ENCODE measurements at regions not wholly inside any gene's neighbourhood (a gene's known extent, or its start where the extent isn't known, plus 50 kb on each side); places are given as distances from the start of the nearest gene placed in this dataset.

DNA sequence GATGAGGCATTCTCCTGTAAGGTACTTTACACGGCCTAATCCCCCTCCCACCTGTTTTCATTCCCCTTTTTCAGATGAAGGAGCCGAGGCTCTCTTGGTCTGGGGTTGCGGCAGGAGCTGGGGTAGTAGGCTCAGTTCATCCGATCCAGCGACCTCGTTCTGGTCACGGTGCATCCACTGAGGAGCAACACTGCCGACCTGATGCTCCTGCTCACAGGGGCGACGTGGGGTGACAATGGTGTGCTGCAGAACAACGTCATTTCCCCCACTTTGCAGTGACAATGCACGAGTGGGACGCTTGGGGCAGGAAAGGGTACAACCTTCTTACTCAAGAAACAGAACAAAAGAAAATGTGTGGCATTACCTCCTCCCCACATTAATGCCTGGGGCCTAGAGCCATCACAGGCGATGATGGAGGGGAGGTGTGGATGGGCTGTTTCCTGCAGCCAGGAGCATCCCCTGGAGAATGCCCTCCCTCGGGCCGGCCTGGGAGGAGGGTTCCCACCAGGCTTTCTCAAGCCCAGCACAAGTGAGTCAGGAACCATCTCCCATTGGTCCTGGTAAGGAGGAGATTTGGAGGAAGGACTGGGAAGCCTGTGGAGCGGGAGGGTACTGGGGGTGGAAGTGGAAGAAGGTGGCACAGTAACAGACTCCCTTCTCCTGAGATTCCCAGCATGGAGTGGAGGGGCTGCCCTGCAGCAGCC is 125.6 kb downstream of the SPATA19 start:
- TF ChIP-seq POLR2AphosphoS5 (IDR thresholded peaks at IDR 0.05; ENCODE audit: low read depth, low read length) = no peak
- no peak for TF ChIP-seq POLR2A (IDR thresholded peaks at IDR 0.05; ENCODE audit: low read depth, low read length)
- no peak for TF ChIP-seq TAF1 (IDR thresholded peaks at IDR 0.05; ENCODE audit: borderline replicate concordance, low read depth, low read length)
- FAIRE-seq = no peak

DNA sequence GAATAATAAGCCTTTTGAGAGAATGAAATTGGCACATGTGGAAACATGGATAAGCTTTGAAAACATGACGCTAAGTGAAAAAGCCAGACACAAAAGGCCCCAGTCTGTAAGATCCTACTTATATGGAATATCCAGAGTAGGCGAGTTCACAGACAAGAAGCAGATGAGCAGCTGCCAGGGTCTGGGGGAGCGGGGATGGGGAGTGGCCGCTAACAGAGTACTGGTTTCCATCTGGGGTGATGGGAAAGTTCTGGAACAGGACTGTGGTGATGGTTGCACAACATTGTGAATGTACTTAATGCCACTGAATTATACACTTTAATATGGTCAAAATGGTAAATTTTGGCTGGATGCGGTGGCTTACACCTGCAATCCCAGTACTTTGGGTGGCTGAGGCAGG is 126.5 kb downstream of the SPATA19 start:
- TF ChIP-seq POLR2A (IDR thresholded peaks at IDR 0.05; ENCODE audit: low read depth, low read length) (no peak), POLR2AphosphoS5 (IDR thresholded peaks at IDR 0.05; ENCODE audit: low read depth, low read length) (no peak), TAF1 (IDR thresholded peaks at IDR 0.05; ENCODE audit: borderline replicate concordance, low read depth, low read length) (no peak)
- FAIRE-seq (no peak), DNase-seq (ENCODE audit: insufficient read length) (no peak)

More for the DNA sequence above, 125.6 kb downstream of the SPATA19 start:
- no peak for DNase-seq (ENCODE audit: insufficient read length)

DNA sequence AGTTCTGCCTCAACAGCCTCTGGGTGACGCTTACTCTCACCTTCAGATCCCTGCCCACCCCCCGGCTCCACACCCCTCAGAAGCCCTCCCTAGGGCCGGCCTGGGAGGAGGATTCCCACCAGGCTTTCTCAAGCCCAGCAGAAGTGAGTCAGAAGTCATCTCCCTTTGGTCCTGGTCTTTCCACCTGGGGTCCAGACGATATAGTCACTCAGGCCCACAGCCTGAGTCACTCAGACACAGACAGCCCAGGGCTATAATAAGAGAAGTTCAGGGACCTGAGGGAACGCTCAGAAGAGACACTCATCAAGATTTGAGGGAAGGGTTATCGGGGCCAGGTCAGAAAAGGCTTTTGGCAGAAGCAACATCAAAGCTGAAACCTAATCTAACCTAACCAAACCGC is 127.1 kb downstream of the SPATA19 start:
- DNase-seq (ENCODE audit: insufficient read length) (no peak), FAIRE-seq (no peak)
- TF ChIP-seq POLR2AphosphoS5 (IDR thresholded peaks at IDR 0.05; ENCODE audit: low read depth, low read length) = no peak
- no peak for TF ChIP-seq POLR2A (IDR thresholded peaks at IDR 0.05; ENCODE audit: low read depth, low read length)
- TF ChIP-seq TAF1 (IDR thresholded peaks at IDR 0.05; ENCODE audit: borderline replicate concordance, low read depth, low read length) = no peak

DNA sequence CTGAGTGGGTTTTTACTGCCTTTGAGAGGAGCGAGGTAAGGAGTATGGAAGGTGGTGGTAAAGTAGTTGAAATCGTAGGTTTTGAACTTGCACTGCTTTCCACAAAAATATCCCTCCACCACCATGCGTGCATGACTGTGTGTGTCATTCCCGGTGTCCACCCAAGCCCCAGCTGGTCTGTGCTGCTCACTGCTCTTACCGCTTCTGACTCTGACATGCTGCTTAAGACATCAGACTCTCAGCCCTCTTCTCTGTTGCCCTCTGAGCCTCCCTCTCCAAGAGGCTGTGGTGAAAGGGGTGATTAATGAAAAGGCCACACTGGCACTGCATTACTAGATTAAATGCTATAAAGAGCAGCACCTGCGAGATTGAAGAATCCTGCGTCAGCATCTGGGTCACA is 128.7 kb downstream of the SPATA19 start:
- TF ChIP-seq TAF1 (IDR thresholded peaks at IDR 0.05; ENCODE audit: borderline replicate concordance, low read depth, low read length) = no peak
- TF ChIP-seq POLR2AphosphoS5 (IDR thresholded peaks at IDR 0.05; ENCODE audit: low read depth, low read length) = no peak
- no peak for TF ChIP-seq POLR2A (IDR thresholded peaks at IDR 0.05; ENCODE audit: low read depth, low read length)
- DNase-seq (ENCODE audit: insufficient read length) (no peak), FAIRE-seq (no peak)

DNA sequence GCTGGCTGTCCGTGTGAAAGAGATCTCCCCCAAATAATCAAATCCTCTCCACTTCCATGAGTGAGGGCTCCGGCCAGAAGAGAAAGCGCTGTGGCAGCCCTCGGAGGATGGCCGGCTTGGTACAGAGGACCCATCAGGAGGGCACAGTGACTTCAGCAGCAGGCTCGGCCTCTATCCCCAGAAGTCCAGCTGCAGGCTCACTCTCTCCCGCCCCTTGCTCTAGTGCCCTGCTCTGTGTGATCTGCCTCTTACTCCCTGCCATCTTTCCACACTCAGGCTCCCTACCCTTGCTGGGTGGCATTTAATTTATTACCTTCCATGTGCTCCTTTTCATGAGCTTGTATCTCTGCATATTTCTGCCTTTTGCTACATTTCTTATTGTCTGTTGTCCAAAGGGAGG is 129.7 kb downstream of the SPATA19 start:
- no peak for DNase-seq (ENCODE audit: insufficient read length)
- no peak for TF ChIP-seq POLR2A (IDR thresholded peaks at IDR 0.05; ENCODE audit: low read depth, low read length)
- no peak for TF ChIP-seq TAF1 (IDR thresholded peaks at IDR 0.05; ENCODE audit: borderline replicate concordance, low read depth, low read length)
- no peak for TF ChIP-seq POLR2AphosphoS5 (IDR thresholded peaks at IDR 0.05; ENCODE audit: low read depth, low read length)
- FAIRE-seq = no peak

DNA sequence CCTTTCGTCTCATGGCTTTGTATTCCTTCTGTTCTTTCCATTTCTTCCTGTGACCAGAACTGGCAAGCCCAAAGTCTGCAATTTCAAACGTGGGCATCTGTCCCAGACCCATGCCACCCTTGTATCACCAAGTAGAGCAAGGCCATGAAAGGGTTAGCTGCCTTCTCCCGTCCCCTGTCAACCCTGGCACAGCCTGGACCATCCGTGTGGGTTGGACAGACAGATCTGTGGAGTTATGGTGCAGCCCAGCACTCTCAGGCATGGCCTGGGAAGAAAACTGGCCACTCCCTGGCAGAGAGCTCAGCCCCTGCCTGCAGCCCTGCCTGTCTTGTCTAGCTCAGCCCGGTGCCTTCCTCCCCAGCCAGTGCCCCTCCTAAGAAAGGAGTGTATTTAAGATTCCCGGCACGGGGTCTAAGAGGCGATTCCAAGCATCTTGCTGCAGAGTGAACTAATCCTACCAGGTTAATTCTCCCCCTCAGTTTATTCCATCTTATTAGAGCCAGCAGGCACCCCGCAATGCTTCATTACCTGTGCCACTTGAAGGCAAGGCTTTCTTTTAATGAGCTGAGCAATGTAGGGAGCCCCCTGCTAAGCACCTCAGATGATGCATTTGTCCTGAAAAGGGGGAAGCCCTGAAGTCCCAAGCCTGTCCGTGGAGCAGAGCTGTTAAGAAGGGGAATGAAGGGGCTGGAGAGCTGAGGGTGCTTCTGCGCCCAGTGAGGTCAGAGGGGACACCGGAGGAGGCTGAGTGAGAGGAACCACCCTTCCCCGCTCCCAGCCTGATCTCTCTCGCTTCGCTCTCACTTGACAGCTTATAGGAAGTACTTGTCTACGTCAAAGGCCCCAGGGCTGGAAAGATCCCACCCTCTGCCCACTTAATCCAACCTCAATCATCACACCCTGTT is 130.6 kb downstream of the SPATA19 start:
- TF ChIP-seq POLR2A (IDR thresholded peaks at IDR 0.05; ENCODE audit: low read depth, low read length) = no peak
- TF ChIP-seq POLR2AphosphoS5 (IDR thresholded peaks at IDR 0.05; ENCODE audit: low read depth, low read length) = no peak

DNA sequence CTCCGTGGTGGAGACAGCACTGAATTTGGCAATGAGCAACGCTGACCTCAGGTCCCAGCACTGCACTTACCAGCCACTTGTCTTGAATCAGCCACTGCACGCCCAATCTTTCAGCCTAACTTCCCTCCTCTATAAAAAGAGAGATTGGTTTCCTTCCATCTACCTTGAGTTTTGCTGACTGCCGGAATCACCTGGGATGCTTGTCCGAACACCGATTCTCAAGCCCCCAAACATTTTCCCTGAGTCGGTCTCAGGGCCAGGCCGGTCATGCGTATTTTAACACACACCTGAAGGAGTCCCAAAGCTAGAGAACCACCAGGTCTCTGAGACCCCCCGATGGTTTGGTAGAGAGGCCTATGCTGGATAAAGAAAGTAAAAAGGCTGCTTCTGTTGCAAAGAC is 131.5 kb downstream of the SPATA19 start:
- no peak for TF ChIP-seq POLR2AphosphoS5 (IDR thresholded peaks at IDR 0.05; ENCODE audit: low read depth, low read length)
- TF ChIP-seq POLR2A (IDR thresholded peaks at IDR 0.05; ENCODE audit: low read depth, low read length) = no peak
- TF ChIP-seq TAF1 (IDR thresholded peaks at IDR 0.05; ENCODE audit: borderline replicate concordance, low read depth, low read length) = no peak
- DNase-seq (ENCODE audit: insufficient read length) = no peak
- no peak for FAIRE-seq

More for the DNA sequence above, 130.6 kb downstream of the SPATA19 start:
- DNase-seq (ENCODE audit: insufficient read length) = no peak
- no peak for FAIRE-seq

DNA sequence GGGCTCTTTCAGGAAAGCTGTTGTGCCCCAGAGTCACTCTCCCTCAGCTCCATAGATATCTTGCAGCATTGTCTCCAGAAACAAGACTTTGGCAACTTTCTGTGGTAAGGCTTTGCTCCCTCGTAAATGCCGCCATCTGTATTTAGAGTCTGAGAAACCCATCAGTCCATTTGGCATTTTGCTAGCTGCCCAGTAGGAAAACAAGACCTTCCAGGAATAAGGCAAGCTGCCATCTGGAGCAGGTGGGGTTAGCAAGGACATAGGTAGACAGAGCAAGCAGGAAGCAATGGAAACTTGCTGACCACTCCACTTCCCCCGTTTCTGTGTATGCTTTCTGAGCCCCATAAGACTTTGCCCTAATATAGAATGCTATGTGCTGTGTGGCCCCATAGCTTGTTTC is 131.9 kb downstream of the SPATA19 start:
- TF ChIP-seq POLR2A (IDR thresholded peaks at IDR 0.05; ENCODE audit: low read depth, low read length) (no peak), TAF1 (IDR thresholded peaks at IDR 0.05; ENCODE audit: borderline replicate concordance, low read depth, low read length) (no peak), POLR2AphosphoS5 (IDR thresholded peaks at IDR 0.05; ENCODE audit: low read depth, low read length) (no peak)
- DNase-seq (ENCODE audit: insufficient read length) = no peak
- FAIRE-seq = no peak

DNA sequence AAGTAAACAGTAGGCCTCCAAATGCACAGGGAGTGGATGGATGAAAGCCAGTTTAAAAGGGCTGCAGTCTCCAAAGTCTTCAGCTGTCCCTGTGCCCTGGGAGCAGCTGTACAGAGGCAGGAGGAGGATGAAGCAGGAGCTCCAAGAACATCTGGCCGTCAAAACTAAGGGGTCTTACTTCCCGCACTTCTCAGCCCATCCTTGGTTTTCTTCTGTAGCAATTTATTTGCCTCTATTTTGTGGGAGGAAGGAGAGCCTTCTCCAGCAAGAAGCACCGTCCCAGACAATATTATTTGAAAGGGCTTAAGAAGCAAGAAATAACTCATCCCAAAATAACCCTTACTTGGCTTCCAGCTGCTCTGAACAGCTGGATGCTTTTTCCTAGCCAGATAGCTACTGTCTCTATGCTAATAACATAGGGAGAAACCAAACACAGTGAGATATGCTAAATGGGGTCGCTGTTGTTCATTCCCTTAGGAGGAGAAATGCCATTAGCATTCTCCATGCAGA is 133.2 kb downstream of the SPATA19 start:
- no peak for TF ChIP-seq POLR2AphosphoS5 (IDR thresholded peaks at IDR 0.05; ENCODE audit: low read depth, low read length)
- no peak for TF ChIP-seq POLR2A (IDR thresholded peaks at IDR 0.05; ENCODE audit: low read depth, low read length)
- DNase-seq (ENCODE audit: insufficient read length) = no peak
- FAIRE-seq = no peak

DNA sequence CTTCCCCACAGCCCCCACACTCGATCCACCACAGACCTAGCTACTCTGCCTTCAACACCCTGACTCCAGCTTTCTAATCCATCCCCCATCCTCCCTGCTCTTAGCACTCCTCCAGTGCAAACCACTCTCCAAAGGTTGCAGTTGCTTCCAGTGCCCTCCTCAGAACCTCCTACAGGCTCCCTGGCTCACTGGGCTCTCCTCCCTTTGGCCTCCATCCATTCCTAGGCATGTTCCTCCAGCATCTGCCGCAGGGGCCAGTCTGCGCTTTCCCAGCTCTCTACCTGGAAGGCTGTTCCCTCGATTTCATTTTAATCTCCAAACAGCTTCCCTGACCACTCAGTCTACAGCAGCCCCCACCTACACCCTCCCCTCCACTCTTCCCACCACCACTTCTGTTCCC is 133.8 kb downstream of the SPATA19 start:
- no peak for FAIRE-seq

DNA sequence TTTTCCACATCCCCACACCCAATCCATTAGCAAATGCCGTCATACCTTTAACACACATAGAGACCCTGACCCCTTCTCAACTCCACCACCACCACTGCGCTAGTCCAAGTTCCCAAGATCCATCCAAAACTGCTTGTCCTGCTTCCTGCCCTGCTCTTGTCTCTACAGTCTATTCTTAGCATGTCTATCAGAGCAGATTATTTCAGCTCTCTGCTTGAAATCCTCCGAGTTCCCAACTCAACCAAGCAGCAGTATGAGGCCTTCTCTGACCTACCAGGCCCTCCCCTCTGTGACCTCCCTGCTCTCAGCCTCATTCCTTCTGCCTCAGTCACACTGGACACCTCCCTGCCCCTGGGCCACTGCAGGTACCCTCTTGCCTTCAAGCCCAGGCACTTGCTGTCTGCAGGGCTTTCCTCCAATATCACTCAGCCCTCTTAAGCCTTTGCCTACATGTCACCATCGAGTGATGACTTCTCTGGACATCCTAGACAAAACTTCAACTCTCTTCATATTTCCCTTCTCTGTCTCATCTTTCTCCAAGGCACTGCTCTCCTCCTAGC is 134.6 kb downstream of the SPATA19 start:
- TF ChIP-seq TAF1 (IDR thresholded peaks at IDR 0.05; ENCODE audit: borderline replicate concordance, low read depth, low read length) (no peak), POLR2A (IDR thresholded peaks at IDR 0.05; ENCODE audit: low read depth, low read length) (no peak), POLR2AphosphoS5 (IDR thresholded peaks at IDR 0.05; ENCODE audit: low read depth, low read length) (no peak)
- no peak for DNase-seq (ENCODE audit: insufficient read length)
- no peak for FAIRE-seq

More for the DNA sequence above, 133.8 kb downstream of the SPATA19 start:
- TF ChIP-seq POLR2AphosphoS5 (IDR thresholded peaks at IDR 0.05; ENCODE audit: low read depth, low read length) (no peak), POLR2A (IDR thresholded peaks at IDR 0.05; ENCODE audit: low read depth, low read length) (no peak), TAF1 (IDR thresholded peaks at IDR 0.05; ENCODE audit: borderline replicate concordance, low read depth, low read length) (no peak)
- no peak for DNase-seq (ENCODE audit: insufficient read length)
